GM12865 (cell line): ENCODE measurements at regions not wholly inside any gene's neighbourhood (a gene's known extent, or its start where the extent isn't known, plus 50 kb on each side); places are given as distances from the start of the nearest gene placed in this dataset.

Experiments used
- DNase-seq: peaks from one replicate; pipeline ENCODE4 v3.0.0; 2010; ENCODE audit warnings: low read depth
- H3K4me3 ChIP-seq: 2 replicates; pipeline ENCODE4 v1.5.1; 2011; ENCODE audit warnings: mild to moderate bottlenecking, low read depth, low read length, control low read depth
- TF ChIP-seq, protein P1 (sequence below): IDR thresholded peaks from 2 replicates; pipeline ENCODE4 v1.5.1; 2011; ENCODE audit warnings: low read length, control low read depth, low read depth, inconsistent platforms; ENCODE audit not compliant: insufficient read depth; ENCODE audit errors: missing control alignments

DNA sequence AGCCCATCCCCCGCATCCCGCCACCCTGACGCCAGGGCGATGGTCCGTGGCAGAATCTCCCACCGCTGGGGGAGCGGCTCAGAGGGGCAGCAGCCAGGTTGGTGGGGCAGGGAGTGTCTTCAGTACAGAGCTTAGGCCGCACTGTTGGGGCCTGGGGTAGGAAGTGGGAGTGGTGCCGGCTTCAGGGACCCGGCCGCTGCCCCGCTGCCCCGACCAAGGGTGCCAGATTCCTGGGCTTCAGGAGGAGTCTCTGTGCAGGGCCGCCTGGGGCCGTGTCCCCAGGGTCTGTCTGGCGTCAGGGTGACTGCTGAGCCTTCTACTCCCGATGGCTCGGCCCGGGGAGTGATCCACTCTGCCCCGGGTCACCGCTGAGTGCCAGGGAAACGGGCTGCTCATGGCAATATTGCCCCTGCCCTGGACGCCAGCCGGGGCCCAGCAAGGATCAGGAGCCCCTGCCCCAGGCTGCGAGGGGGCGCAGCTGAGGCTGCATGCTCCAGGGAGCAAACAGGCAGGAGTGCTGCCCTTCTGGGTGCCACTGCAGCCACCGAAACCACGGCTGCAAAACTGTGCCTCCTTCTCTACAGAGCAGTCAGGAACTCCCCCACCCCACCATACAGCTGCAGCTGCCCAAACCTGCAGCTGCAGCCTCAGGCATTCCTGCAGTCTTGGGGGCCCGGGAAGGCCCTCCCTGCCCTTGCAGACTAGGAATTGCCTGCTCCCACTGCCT lies 1206.1 kb downstream of the ARAP2 start:
- H3K4me3 ChIP-seq = no peak overlapping the region
- TF ChIP-seq, protein P1, sequence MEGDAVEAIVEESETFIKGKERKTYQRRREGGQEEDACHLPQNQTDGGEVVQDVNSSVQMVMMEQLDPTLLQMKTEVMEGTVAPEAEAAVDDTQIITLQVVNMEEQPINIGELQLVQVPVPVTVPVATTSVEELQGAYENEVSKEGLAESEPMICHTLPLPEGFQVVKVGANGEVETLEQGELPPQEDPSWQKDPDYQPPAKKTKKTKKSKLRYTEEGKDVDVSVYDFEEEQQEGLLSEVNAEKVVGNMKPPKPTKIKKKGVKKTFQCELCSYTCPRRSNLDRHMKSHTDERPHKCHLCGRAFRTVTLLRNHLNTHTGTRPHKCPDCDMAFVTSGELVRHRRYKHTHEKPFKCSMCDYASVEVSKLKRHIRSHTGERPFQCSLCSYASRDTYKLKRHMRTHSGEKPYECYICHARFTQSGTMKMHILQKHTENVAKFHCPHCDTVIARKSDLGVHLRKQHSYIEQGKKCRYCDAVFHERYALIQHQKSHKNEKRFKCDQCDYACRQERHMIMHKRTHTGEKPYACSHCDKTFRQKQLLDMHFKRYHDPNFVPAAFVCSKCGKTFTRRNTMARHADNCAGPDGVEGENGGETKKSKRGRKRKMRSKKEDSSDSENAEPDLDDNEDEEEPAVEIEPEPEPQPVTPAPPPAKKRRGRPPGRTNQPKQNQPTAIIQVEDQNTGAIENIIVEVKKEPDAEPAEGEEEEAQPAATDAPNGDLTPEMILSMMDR = no peak
- no peak for DNase-seq

GRCh38 chr4:35038845-35039244 lies 1205.5 kb downstream of the ARAP2 start:
- TF ChIP-seq, protein P1 = no peak
- DNase-seq = no peak
- H3K4me3 ChIP-seq = no peak overlapping the region

DNA sequence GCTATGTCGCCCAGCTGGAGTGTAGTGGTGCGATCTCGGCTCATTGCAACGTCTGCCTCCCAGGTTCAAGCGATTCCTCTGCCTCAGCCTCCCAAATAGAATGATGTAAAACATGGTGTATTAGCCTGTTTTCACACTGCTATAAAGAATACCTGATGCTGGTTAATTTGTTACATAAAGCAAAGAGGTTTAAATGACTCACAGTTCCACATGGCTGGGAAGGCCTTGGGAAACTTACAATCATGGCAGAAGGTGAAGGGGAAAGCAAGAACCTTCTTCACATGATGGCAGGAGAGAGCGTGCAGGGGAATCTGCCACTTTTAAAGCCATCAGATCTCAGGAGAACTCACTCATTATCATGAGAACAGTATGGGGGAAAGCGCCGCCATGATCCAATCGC lies 1191.8 kb downstream of the ARAP2 start:
- no peak overlapping the region for H3K4me3 ChIP-seq
- TF ChIP-seq, protein P1 = no peak
- no peak for DNase-seq

GRCh38 chr4:35063031-35063570 lies 1181.2 kb downstream of the ARAP2 start:
- no peak for DNase-seq
- no peak overlapping the region for H3K4me3 ChIP-seq
- TF ChIP-seq, protein P1 = no peak

- DNase-seq = no peak
- H3K4me3 ChIP-seq = no peak overlapping the region
- TF ChIP-seq, protein P1 = no peak
Observed at GRCh38 chr4:35066406-35066805, 1177.9 kb downstream of the ARAP2 start.

DNA sequence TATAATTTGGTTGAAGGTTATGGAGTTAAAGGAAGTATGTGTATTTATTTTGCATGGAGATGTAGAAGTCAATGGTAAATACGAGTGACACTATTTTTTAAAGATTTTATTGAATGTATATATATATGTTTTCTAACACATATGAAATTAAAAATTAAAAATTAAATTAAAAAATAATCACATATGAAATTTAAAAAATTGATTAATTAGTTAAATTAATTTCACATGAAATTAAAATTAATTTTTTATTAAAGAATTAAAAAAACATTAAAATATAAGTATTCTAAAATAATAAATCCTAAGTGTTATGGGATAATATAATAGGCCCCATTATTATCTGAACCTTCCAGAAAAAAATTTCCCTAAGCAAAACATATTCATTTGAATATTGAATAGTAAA lies 1163.5 kb downstream of the ARAP2 start:
- TF ChIP-seq, protein P1 = no peak
- H3K4me3 ChIP-seq = no peak overlapping the region
- no peak for DNase-seq

DNA sequence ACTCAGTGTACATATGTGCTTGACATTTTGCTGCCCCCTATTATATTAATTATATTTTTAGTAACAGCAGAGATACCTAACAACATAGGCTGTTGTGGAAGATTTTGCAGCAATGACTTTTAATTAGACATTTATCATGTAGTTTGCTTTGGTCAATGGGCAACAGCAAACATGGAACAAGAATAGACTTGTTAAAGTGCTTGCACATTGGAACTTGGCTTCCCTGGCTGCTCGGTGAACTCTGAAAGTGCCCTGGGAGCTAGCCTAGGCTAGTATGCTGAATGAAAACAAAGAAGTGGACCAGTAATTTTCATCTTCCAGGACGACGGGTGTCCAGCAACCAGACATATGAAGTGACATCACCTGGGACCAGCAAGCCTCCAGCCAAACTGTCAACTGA lies 1157.1 kb downstream of the ARAP2 start:
- DNase-seq = no peak
- TF ChIP-seq, protein P1 = no peak
- H3K4me3 ChIP-seq = no peak overlapping the region
